GM10248 (cell line): ENCODE measurements at regions not wholly inside any gene's neighbourhood (a gene's known extent, or its start where the extent isn't known, plus 50 kb on each side); places are given as distances from the start of the nearest gene placed in this dataset.
"Not testable (repeated sequence)": the region's sequence is repeated elsewhere in the genome, so short reads cannot be mapped to it uniquely, and the experiment has no call there.

Source experiments
- CTCF ChIA-PET: fragments of 300-600 bp; sonication (Branson Sonifier 250); formaldehyde crosslinking; extraction: SDS; loops from one replicate; lab custom pipeline; 2021; ENCODE audit warnings: antibody characterized with exemption; lab: Yijun Ruan, JAX
- POLR2A ChIA-PET: fragments of 350-650 bp; sonication (Branson Sonifier 250); formaldehyde crosslinking; extraction: SDS; loops from one replicate; lab custom pipeline; 2020; ENCODE audit warnings: antibody characterized with exemption; lab: Yijun Ruan, JAX
- DNase-seq: peaks from one replicate; pipeline ENCODE4 v3.0.0; 2012; ENCODE audit errors: extremely low spot score
- TF ChIP-seq, protein P1 (sequence below): IDR thresholded peaks from 2 replicates; pipeline ENCODE4 v1.5.1; 2012; ENCODE audit warnings: mild to moderate bottlenecking, low read depth; ENCODE audit errors: extremely low read depth, missing control alignments, control extremely low read depth

DNA sequence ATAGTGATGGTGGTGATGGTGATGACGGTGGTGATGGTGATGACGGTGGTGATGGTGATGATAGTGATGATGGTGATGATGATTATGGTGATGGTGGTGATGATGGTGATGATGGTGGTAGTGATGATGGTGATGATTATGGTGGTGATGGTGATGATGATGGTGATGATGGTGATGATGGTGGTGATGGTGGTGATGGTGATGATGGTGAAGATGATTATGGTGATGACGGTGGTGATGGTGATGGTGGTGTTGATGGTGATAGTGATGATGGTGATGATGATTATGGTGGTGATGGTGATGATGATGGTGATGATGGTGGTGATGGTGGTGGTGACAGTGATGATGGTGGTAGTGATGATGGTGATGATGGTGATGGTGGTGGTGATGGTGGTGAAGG, 149.2 kb upstream of the IRX1 start:
- ChIA-PET POLR2A (no interaction called here), CTCF (no interaction called here)
- TF ChIP-seq, protein P1, sequence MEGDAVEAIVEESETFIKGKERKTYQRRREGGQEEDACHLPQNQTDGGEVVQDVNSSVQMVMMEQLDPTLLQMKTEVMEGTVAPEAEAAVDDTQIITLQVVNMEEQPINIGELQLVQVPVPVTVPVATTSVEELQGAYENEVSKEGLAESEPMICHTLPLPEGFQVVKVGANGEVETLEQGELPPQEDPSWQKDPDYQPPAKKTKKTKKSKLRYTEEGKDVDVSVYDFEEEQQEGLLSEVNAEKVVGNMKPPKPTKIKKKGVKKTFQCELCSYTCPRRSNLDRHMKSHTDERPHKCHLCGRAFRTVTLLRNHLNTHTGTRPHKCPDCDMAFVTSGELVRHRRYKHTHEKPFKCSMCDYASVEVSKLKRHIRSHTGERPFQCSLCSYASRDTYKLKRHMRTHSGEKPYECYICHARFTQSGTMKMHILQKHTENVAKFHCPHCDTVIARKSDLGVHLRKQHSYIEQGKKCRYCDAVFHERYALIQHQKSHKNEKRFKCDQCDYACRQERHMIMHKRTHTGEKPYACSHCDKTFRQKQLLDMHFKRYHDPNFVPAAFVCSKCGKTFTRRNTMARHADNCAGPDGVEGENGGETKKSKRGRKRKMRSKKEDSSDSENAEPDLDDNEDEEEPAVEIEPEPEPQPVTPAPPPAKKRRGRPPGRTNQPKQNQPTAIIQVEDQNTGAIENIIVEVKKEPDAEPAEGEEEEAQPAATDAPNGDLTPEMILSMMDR = no peak
- no peak for DNase-seq

DNA sequence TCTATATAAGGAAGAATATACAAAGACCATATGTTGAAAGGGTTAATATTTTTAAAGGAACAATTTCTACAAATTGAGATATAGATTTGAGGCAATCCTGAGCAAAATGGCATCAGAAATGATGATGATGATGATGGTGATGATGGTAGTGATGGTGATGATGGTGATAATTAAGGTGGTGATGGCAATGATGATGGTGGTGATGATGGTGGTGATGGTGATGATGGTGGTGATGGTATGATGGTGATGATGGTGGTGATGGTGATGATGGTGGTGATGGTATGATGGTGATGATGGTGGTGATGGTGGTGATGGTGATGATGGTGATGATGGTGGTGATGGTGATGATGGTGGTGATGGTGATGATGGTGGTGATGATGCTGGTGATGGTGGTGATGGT, 150.1 kb upstream of the IRX1 start:
- CTCF ChIA-PET, POLR2A ChIA-PET: not testable (repeated sequence)

DNA sequence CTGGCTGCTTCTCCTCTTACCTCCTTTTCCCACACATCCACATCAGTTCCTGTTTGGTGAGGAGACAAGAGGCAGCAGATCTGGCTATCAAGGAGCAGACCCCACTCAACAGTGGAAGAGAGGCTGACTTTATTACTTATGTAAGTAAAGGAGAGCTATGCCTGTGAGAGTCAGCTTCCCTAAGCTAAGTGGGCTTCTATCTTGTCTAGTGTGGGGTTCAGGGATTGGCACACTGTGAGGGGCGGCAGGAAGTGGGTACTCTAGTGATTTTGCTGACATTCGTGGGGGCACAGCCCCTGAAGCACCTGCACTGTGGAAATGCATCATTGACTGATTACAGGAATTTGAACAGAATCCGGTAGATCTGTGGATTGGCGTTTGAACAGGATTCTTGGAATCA, 163.5 kb upstream of the IRX1 start:
- DNase-seq = no peak
- TF ChIP-seq, protein P1 = no peak
- POLR2A ChIA-PET = no interaction called here
- CTCF ChIA-PET = no interaction called here

More for the DNA sequence above, 150.1 kb upstream of the IRX1 start:
- not testable (repeated sequence) for DNase-seq

DNA sequence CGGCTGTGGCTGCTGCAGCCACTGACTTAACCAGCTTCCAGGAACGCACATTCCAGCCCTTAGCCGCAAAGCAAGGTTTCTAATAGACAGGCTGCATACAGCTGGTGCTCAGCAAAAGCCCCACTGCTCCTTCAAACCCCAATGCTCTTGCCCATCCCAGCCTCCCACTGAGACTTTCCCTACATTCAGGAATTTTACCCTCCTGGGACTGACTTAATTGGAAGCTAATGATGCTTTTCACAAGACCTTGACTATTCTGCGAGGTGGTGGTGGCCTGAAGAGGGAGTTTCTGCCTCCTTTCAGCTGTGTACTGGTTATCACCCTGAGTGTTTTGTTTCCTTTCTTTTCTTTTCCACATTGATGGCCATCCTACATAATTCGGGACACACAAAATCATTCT, 164.9 kb upstream of the IRX1 start:
- TF ChIP-seq, protein P1 = no peak
- DNase-seq = no peak
- ChIA-PET POLR2A (no interaction called here), CTCF (no interaction called here)

DNA sequence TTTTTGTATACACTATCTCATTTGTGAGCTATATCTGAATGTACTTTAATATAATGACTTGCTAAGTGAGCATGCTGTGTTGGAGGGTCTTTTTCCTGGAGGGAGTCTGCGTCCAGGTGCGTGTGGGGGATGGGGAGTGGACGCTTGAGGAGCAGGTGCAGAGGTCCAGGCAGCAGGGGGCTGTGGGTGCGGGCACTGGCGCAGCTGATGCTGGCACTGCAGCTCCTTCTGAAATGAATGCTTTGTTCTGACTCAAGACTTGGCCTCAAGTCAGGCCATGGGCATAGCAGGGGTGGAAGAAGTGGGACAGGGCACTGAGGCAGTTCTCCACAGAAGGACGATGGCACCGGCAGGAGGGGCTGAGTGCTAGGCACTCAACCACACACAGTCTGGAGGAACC, 165.7 kb upstream of the IRX1 start:
- CTCF ChIA-PET = no interaction called here
- POLR2A ChIA-PET = no interaction called here
- DNase-seq = no peak
- TF ChIP-seq, protein P1 = no peak

DNA sequence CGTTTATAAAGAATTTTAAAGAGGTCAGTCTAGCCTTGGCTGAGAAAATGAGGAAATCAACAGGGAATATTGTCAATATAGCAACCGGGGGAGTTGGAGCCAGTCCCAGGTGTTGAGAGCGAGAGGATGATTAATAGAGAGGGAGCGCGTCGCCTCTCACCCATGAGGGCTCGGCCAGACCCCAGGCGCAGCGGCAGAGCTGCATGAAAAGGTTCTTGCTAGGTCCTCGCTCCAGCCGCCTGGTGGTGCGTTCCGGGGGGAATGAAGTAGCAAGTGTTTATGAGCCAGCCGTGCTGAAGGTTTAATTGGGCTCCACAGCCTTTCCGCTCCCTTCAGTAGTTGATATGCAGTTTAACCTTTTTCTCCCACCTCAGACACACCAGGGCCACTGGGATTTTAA, 167.3 kb upstream of the IRX1 start:
- ChIA-PET CTCF (no interaction called here), POLR2A (no interaction called here)
- DNase-seq = no peak
- TF ChIP-seq, protein P1 = no peak

DNA sequence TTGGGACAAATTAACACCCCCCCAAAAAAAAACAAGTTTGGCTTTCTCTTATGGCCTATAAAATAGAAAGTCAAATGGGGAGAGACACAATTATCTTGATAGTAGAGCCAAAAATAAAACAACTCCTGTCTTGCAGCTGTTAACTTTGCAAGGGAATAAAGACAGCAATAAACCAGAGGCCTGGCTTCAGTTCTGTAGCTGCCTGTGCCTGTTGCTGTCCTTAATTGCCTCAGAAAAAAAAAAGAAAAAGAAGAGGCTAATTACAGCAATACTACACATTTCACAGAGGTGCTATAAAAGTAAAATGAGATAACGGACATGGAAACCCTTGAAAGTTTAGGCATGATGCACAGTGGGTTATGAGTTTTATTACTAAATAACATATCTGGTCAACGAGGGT, 170.7 kb upstream of the IRX1 start:
- ChIA-PET CTCF (no interaction called here), POLR2A (no interaction called here)
- TF ChIP-seq, protein P1 = no peak
- no peak for DNase-seq
